ENCODE measurements at regions not wholly inside any gene's neighbourhood (a gene's known extent, or its start where the extent isn't known, plus 50 kb on each side); places are given as distances from the start of the nearest gene placed in this dataset.
"Not testable (repeated sequence)": the region's sequence is repeated elsewhere in the genome, so short reads cannot be mapped to it uniquely, and the experiment has no call there.

GRCh38 chr2:234796045-234796591 is 155.7 kb upstream of the SH3BP4 start:
- no peak for DNase-seq

- no peak for DNase-seq
Measured at GRCh38 chr2:234795272-234795920, 156.4 kb upstream of the SH3BP4 start.

- no peak for DNase-seq
Measured at GRCh38 chr2:234794866-234795265, 157.0 kb upstream of the SH3BP4 start.

GRCh38 chr2:234793212-234793785 is 158.5 kb upstream of the SH3BP4 start:
- DNase-seq, result no peak

GRCh38 chr2:234792621-234793022 is 159.2 kb upstream of the SH3BP4 start:
- DNase-seq, result no peak

GRCh38 chr2:234792096-234792495 is 159.7 kb upstream of the SH3BP4 start:
- not testable (repeated sequence) for DNase-seq

- no peak for DNase-seq
Measured at GRCh38 chr2:234790380-234790779, 161.4 kb upstream of the SH3BP4 start.

- DNase-seq, result no peak
Measured at GRCh38 chr2:234789556-234790325, 162.1 kb upstream of the SH3BP4 start.

GRCh38 chr2:234788841-234789240 is 163.0 kb upstream of the SH3BP4 start:
- no peak for DNase-seq

- no peak for DNase-seq
Measured at GRCh38 chr2:234788381-234788780, 163.4 kb upstream of the SH3BP4 start.

GRCh38 chr2:234787114-234787513 is 164.7 kb upstream of the SH3BP4 start:
- no peak for DNase-seq

GRCh38 chr2:234773764-234774409 is 177.9 kb upstream of the SH3BP4 start:
- DNase-seq, result no peak

- DNase-seq, result no peak
Measured at GRCh38 chr2:234773129-234773528, 178.7 kb upstream of the SH3BP4 start.

- no peak for DNase-seq
Measured at GRCh38 chr2:234772733-234773060, 179.1 kb upstream of the SH3BP4 start.

- DNase-seq, result no peak
Measured at GRCh38 chr2:234771980-234772732, 179.7 kb upstream of the SH3BP4 start.

GRCh38 chr2:234771176-234771575 is 180.6 kb upstream of the SH3BP4 start:
- no peak for DNase-seq

GRCh38 chr2:234770715-234771141 is 181.1 kb upstream of the SH3BP4 start:
- DNase-seq, result no peak

- DNase-seq, result no peak
Measured at GRCh38 chr2:234770031-234770506, 181.7 kb upstream of the SH3BP4 start.

- no peak for DNase-seq
Measured at GRCh38 chr2:234768608-234769196, 183.1 kb upstream of the SH3BP4 start.

GRCh38 chr2:234765279-234765678 is 186.5 kb upstream of the SH3BP4 start:
- DNase-seq, result no peak

GRCh38 chr2:234764372-234764771 is 187.4 kb upstream of the SH3BP4 start:
- no peak for DNase-seq
